ENCODE measurements at regions not wholly inside any gene's neighbourhood (a gene's known extent, or its start where the extent isn't known, plus 50 kb on each side); places are given as distances from the start of the nearest gene placed in this dataset.

GRCh38 chr16:6493555-6493954 is 839.1 kb upstream of the RBFOX1 start:
- no peaks in the 10 kb centered on the region for H3K36me3 ChIP-seq (ENCODE audit: control insufficient read depth in 1 of 2, insufficient read depth in 2 of 2, low read length in 2 of 2)
- WGBS (ENCODE audit: extremely low coverage, insufficient coverage, insufficient read length): no CpG with 5 or more reads among the region's 6 CpGs
- H3K27me3 ChIP-seq (ENCODE audit: insufficient read depth, low read length): no peaks in the 10 kb centered on the region
- H4K8ac ChIP-seq (ENCODE audit: low read depth, low read length): no peak overlapping the region
- no peak overlapping the region for H3K18ac ChIP-seq (ENCODE audit: low read length)
- no peaks in the 10 kb centered on the region for H3K79me2 ChIP-seq (ENCODE audit: control insufficient read depth, insufficient read depth, low read length, poor library complexity)
- H3K23ac ChIP-seq (ENCODE audit: low read length): no peak overlapping the region
- DNase-seq: no peak
- no peak overlapping the region for H3K9ac ChIP-seq (ENCODE audit: low read length)
- H3K4me2 ChIP-seq (ENCODE audit: low read length): no peak overlapping the region
- H3K79me1 ChIP-seq (ENCODE audit: low read length): no peaks in the 10 kb centered on the region
- H3K4me3 ChIP-seq (ENCODE audit: low read depth, low read length): no peak overlapping the region
- H4K12ac ChIP-seq (ENCODE audit: low read depth, low read length): no peak overlapping the region
- H3K4me1 ChIP-seq (ENCODE audit: control insufficient read depth in 1 of 2, insufficient read depth in 2 of 2, low read length in 2 of 2): no peaks in the 10 kb centered on the region
- H3K27ac ChIP-seq (ENCODE audit: low read depth, low read length): no peak overlapping the region
- no peak overlapping the region for H4K91ac ChIP-seq (ENCODE audit: low read depth, low read length)
- H2AFZ ChIP-seq (ENCODE audit: insufficient read depth, low read length, poor library complexity): no peak overlapping the region
- no peak overlapping the region for H2BK5ac ChIP-seq (ENCODE audit: low read depth, low read length, poor library complexity)
- no peaks in the 10 kb centered on the region for H3K9me3 ChIP-seq (ENCODE audit: insufficient read depth, low read depth, low read length)
- no peak overlapping the region for H3K4ac ChIP-seq (ENCODE audit: low read depth, low read length)
- no peak overlapping the region for H3K14ac ChIP-seq (ENCODE audit: low read length)
- no peak overlapping the region for H2BK120ac ChIP-seq (ENCODE audit: insufficient read depth, low read length, poor library complexity)
- no peak overlapping the region for H2BK12ac ChIP-seq (ENCODE audit: low read length)
- no peak overlapping the region for H2AK5ac ChIP-seq (ENCODE audit: low read length)

GRCh38 chr16:6492742-6493141 is 839.9 kb upstream of the RBFOX1 start:
- Histone ChIP-seq H3K18ac (ENCODE audit: low read length) (no peak overlapping the region), H3K23ac (ENCODE audit: low read length) (no peak overlapping the region), H3K4me3 (ENCODE audit: low read depth, low read length) (no peak overlapping the region), H4K91ac (ENCODE audit: low read depth, low read length) (no peak overlapping the region), H3K4ac (ENCODE audit: low read depth, low read length) (no peak overlapping the region), H3K79me2 (ENCODE audit: control insufficient read depth, insufficient read depth, low read length, poor library complexity) (no peaks in the 10 kb centered on the region), H4K12ac (ENCODE audit: low read depth, low read length) (no peak overlapping the region), H3K4me2 (ENCODE audit: low read length) (no peak overlapping the region), H3K36me3 (ENCODE audit: control insufficient read depth in 1 of 2, insufficient read depth in 2 of 2, low read length in 2 of 2) (no peaks in the 10 kb centered on the region), H2BK120ac (ENCODE audit: insufficient read depth, low read length, poor library complexity) (no peak overlapping the region), H3K9me3 (ENCODE audit: insufficient read depth, low read depth, low read length) (no peaks in the 10 kb centered on the region), H2AFZ (ENCODE audit: insufficient read depth, low read length, poor library complexity) (no peak overlapping the region), H2AK5ac (ENCODE audit: low read length) (no peak overlapping the region), H2BK5ac (ENCODE audit: low read depth, low read length, poor library complexity) (no peak overlapping the region), H4K8ac (ENCODE audit: low read depth, low read length) (no peak overlapping the region), H3K79me1 (ENCODE audit: low read length) (no peaks in the 10 kb centered on the region), H3K27ac (ENCODE audit: low read depth, low read length) (no peak overlapping the region), H3K27me3 (ENCODE audit: insufficient read depth, low read length) (no peaks in the 10 kb centered on the region), H2BK12ac (ENCODE audit: low read length) (no peak overlapping the region), H3K9ac (ENCODE audit: low read length) (no peak overlapping the region), H3K4me1 (ENCODE audit: control insufficient read depth in 1 of 2, insufficient read depth in 2 of 2, low read length in 2 of 2) (no peaks in the 10 kb centered on the region), H3K14ac (ENCODE audit: low read length) (no peak overlapping the region)
- no peak for DNase-seq

- no peak overlapping the region for H2BK5ac ChIP-seq (ENCODE audit: low read depth, low read length, poor library complexity)
- H3K36me3 ChIP-seq (ENCODE audit: control insufficient read depth in 1 of 2, insufficient read depth in 2 of 2, low read length in 2 of 2): no peaks in the 10 kb centered on the region
- H3K27ac ChIP-seq (ENCODE audit: low read depth, low read length): no peak overlapping the region
- H3K14ac ChIP-seq (ENCODE audit: low read length): no peak overlapping the region
- H3K4ac ChIP-seq (ENCODE audit: low read depth, low read length): no peak overlapping the region
- no peak overlapping the region for H3K4me3 ChIP-seq (ENCODE audit: low read depth, low read length)
- H3K18ac ChIP-seq (ENCODE audit: low read length): no peak overlapping the region
- H2BK12ac ChIP-seq (ENCODE audit: low read length): no peak overlapping the region
- no peak for DNase-seq
- H3K79me1 ChIP-seq (ENCODE audit: low read length): no peaks in the 10 kb centered on the region
- H2BK120ac ChIP-seq (ENCODE audit: insufficient read depth, low read length, poor library complexity): no peak overlapping the region
- H4K8ac ChIP-seq (ENCODE audit: low read depth, low read length): no peak overlapping the region
- H3K4me1 ChIP-seq (ENCODE audit: control insufficient read depth in 1 of 2, insufficient read depth in 2 of 2, low read length in 2 of 2): peaks cover 0 to 2% of the 10 kb centered on the region in 2 experiments
- no peak overlapping the region for H3K4me2 ChIP-seq (ENCODE audit: low read length)
- H3K9me3 ChIP-seq (ENCODE audit: insufficient read depth, low read depth, low read length): peaks cover 2% of the 10 kb centered on the region
- H4K12ac ChIP-seq (ENCODE audit: low read depth, low read length): no peak overlapping the region
- no peak overlapping the region for H3K9ac ChIP-seq (ENCODE audit: low read length)
- H2AK5ac ChIP-seq (ENCODE audit: low read length): no peak overlapping the region
- H3K23ac ChIP-seq (ENCODE audit: low read length): no peak overlapping the region
- WGBS (ENCODE audit: extremely low coverage, insufficient coverage, insufficient read length): no CpG with 5 or more reads among the region's 2 CpGs
- H3K79me2 ChIP-seq (ENCODE audit: control insufficient read depth, insufficient read depth, low read length, poor library complexity): no peaks in the 10 kb centered on the region
- H2AFZ ChIP-seq (ENCODE audit: insufficient read depth, low read length, poor library complexity): no peak overlapping the region
- no peak overlapping the region for H4K91ac ChIP-seq (ENCODE audit: low read depth, low read length)
- no peaks in the 10 kb centered on the region for H3K27me3 ChIP-seq (ENCODE audit: insufficient read depth, low read length)
Observed at GRCh38 chr16:6484935-6485334, 847.7 kb upstream of the RBFOX1 start.

- Histone ChIP-seq H3K4me2 (ENCODE audit: low read length) (peak overlapping the region; percentile 4), H3K4ac (ENCODE audit: low read depth, low read length) (no peak overlapping the region), H2AK5ac (ENCODE audit: low read length) (no peak overlapping the region), H4K12ac (ENCODE audit: low read depth, low read length) (no peak overlapping the region), H3K9ac (ENCODE audit: low read length) (no peak overlapping the region), H3K14ac (ENCODE audit: low read length) (no peak overlapping the region), H3K4me1 (ENCODE audit: control insufficient read depth in 1 of 2, insufficient read depth in 2 of 2, low read length in 2 of 2) (peaks cover 0 to 2% of the 10 kb centered on the region in 2 experiments), H2BK120ac (ENCODE audit: insufficient read depth, low read length, poor library complexity) (no peak overlapping the region), H4K8ac (ENCODE audit: low read depth, low read length) (no peak overlapping the region), H3K23ac (ENCODE audit: low read length) (no peak overlapping the region), H3K27me3 (ENCODE audit: insufficient read depth, low read length) (no peaks in the 10 kb centered on the region), H3K9me3 (ENCODE audit: insufficient read depth, low read depth, low read length) (peaks cover 2% of the 10 kb centered on the region), H2BK12ac (ENCODE audit: low read length) (no peak overlapping the region), H3K36me3 (ENCODE audit: control insufficient read depth in 1 of 2, insufficient read depth in 2 of 2, low read length in 2 of 2) (no peaks in the 10 kb centered on the region), H3K18ac (ENCODE audit: low read length) (no peak overlapping the region), H3K79me2 (ENCODE audit: control insufficient read depth, insufficient read depth, low read length, poor library complexity) (no peaks in the 10 kb centered on the region), H3K4me3 (ENCODE audit: low read depth, low read length) (no peak overlapping the region), H4K91ac (ENCODE audit: low read depth, low read length) (no peak overlapping the region), H2AFZ (ENCODE audit: insufficient read depth, low read length, poor library complexity) (no peak overlapping the region), H2BK5ac (ENCODE audit: low read depth, low read length, poor library complexity) (no peak overlapping the region), H3K79me1 (ENCODE audit: low read length) (no peaks in the 10 kb centered on the region), H3K27ac (ENCODE audit: low read depth, low read length) (no peak overlapping the region)
- WGBS (ENCODE audit: extremely low coverage, insufficient coverage, insufficient read length): no CpG with 5 or more reads among the region's 12 CpGs
- no peak for DNase-seq
Observed at GRCh38 chr16:6484081-6484480, 848.6 kb upstream of the RBFOX1 start.
